ENCODE measurements at regions not wholly inside any gene's neighbourhood (a gene's known extent, or its start where the extent isn't known, plus 50 kb on each side); places are given as distances from the start of the nearest gene placed in this dataset.
"Not testable (repeated sequence)": the region's sequence is repeated elsewhere in the genome, so short reads cannot be mapped to it uniquely, and the experiment has no call there.

- DNase-seq (ENCODE audit: low read depth) = no peak
Observed at GRCh38 chr16:13453938-13454553, 465.9 kb upstream of the ERCC4 start.

GRCh38 chr16:13463619-13464018 lies 456.3 kb upstream of the ERCC4 start:
- DNase-seq (ENCODE audit: low read depth) = no peak

GRCh38 chr16:13471036-13471435 lies 448.9 kb upstream of the ERCC4 start:
- DNase-seq (ENCODE audit: low read depth) = no peak

GRCh38 chr16:13478991-13479390 lies 441.0 kb upstream of the ERCC4 start:
- DNase-seq (ENCODE audit: low read depth) = no peak

- DNase-seq (ENCODE audit: low read depth) = no peak
Observed at GRCh38 chr16:13479549-13479948, 440.4 kb upstream of the ERCC4 start.

- DNase-seq (ENCODE audit: low read depth) = no peak
Observed at GRCh38 chr16:13480801-13481200, 439.2 kb upstream of the ERCC4 start.

GRCh38 chr16:13483121-13483520 lies 436.8 kb upstream of the ERCC4 start:
- DNase-seq (ENCODE audit: low read depth) = no peak

DNA sequence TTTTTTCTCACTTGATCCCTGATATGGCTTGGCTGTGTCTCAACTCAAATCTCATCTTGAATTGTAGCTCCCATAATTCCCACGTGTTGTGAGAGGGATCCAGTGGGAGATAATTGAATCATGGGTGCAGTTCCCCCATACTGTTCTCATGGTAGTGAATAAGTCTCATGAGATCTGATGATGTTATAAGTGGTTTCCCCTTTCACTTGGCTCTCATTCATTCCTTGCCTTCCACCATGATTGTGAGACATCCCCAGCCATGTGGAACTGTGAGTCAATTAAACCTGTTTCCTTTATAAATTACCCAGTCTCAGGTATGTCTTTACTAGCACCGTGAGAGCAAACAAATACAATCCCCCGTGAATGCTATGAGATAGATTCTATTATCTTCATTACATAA lies 430.5 kb upstream of the ERCC4 start:
- DNase-seq (ENCODE audit: low read depth) = not testable (repeated sequence)

DNA sequence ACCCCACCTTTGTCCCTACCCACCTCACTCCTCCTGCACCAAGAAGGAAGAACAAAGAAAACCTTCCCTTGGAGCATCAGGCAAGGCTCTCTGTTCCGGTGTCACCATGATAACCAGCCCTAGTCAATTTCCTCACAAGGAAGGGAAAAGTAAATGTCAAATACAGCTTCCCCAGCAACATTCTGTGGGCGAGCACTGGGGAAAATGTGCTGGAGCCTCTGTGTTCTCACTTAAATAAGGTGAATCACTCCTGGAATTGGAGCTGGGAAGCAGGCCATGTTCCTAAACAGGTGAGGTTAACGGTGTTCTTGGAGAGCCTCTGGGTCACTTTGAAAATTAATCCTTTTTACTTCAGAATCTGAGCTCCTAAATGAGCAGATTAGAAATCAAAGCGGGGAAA lies 427.9 kb upstream of the ERCC4 start:
- no peak for DNase-seq (ENCODE audit: low read depth)

- no peak for DNase-seq (ENCODE audit: low read depth)
Observed at GRCh38 chr16:13503960-13504635, 415.9 kb upstream of the ERCC4 start.

GRCh38 chr16:13507530-13507929 lies 412.4 kb upstream of the ERCC4 start:
- no peak for DNase-seq (ENCODE audit: low read depth)

DNA sequence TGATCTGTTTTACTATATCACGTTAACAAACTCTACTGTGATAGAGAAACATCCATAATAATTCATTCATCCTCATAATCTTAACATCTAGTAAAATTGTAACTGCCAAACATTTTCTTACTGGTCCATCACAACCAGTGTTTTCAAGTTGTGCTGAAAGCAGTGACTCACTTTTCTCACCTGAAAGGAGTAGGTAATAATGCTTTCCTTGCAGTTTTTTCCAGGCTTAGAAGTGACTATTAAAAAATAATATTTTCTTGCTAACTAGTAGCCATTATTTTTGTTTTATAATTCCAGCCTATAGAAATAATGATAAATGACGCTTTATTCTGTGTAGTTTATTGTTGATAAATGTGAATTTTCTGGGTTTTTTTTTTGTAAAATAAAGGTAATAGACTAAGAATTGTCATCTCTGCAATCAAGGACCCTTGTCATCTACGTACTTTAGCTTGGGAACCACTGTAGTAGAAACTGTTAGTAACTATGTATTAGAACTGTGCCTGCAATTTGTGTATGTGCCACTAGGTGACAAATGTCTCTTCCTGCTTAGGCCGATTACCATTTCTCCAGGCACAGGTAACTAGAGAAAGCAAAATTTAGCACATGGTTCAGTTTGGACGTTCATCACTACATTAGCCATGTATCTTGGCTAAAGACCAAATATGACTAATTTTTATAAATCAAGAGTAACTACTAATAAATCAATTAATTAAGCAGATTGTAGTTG lies 409.4 kb upstream of the ERCC4 start:
- DNase-seq (ENCODE audit: low read depth) = no peak

DNA sequence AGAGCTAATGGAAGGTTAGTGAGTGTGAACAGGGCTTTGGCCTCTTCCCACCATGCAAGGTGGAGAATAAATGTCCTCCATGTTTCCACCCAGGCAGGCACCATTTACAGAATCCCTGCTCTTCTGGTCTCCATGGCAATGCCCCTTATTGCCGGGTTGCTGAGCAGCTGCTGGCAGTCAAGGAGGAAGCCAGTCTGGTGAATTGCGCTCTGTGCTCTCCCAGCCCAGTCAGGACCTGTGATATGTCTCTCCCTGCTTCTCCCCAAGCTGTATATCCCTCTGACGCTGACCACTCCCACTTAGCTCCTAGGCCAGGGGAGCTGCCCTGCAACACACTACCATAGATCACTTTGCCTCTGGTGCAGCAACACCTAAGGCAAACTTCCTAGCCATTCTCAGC lies 402.1 kb upstream of the ERCC4 start:
- no peak for DNase-seq (ENCODE audit: low read depth)

DNA sequence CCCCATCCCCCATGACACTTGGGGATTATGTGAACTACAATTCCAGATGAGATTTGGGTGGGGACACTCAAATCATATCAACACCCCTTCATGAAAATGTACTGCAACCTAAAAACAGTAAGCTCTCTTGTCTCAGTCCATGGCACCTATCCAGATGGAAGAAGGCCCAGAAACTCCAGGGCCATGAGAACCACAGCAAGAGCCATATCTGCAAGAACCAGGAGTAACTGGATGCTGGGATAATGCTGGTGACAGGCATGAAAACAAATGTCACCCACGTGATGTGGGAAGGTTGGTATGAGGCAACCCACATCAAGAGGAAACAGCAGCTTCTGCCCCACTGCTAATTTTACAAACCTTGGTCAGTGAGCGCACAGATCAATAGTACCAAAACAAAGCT lies 400.1 kb upstream of the ERCC4 start:
- DNase-seq (ENCODE audit: low read depth) = no peak

- DNase-seq (ENCODE audit: low read depth) = no peak
Observed at GRCh38 chr16:13521356-13521755, 398.6 kb upstream of the ERCC4 start.

DNA sequence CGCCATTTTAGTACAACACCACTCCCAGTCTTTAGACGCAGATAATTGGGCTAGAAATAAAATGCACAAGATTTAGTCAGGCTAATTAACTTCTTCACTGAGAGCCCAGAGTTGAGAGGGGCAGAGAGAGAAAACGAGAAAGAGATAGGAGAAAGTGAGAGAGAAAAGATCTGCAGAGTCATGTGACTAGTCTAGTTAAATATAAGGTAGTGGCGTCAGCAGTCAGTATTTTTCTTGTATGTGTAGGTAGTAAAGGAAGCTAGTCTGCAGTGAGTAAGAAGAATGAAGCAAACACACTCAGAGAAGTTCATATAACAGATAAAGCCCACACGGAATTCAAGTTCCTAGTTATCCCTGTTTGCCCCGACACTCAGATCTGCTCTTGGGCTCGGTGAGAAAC lies 392.6 kb upstream of the ERCC4 start:
- DNase-seq (ENCODE audit: low read depth) = no peak

GRCh38 chr16:13528691-13529090 lies 391.3 kb upstream of the ERCC4 start:
- DNase-seq (ENCODE audit: low read depth) = no peak

DNA sequence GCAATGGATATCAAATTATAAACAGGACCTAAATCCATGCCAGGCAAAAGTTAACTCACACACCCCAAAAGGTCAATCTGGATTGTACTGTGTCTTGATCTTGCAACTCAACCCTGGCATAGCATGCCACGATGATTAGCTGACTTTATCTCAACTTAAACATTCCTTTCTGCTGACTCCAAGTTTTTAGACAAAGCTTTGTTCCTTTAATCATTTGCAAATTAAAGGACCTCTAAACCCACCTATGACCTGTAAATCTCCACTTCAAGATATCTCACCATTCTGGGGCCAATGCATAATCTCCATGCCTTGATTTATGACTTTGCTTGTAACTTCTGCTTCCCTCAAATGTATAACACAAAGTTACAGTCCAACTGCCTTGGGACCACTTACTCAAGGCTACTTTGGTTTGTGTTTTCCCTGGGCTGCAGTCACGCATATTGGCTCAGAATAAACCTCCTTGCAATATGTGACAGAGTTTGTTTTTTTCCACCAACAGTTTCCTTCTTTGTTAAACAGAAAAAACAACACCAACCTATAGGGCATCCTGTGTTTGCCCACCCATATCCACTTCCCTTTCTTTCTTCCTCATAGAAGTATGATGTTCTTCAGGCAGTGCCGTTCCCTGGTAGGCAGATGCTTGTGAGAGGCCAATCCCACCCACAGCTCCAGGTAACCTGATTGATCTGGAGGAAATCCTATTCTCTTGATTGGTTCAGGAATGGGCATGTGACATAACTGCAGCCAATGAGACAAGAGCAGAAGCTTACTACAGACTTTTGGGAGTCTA lies 390.6 kb upstream of the ERCC4 start:
- no peak for DNase-seq (ENCODE audit: low read depth)

GRCh38 chr16:13540771-13541170 lies 379.2 kb upstream of the ERCC4 start:
- no peak for DNase-seq (ENCODE audit: low read depth)

GRCh38 chr16:13542284-13542683 lies 377.7 kb upstream of the ERCC4 start:
- no peak for DNase-seq (ENCODE audit: low read depth)

- no peak for DNase-seq (ENCODE audit: low read depth)
Observed at GRCh38 chr16:13543850-13544249, 376.1 kb upstream of the ERCC4 start.

- no peak for DNase-seq (ENCODE audit: low read depth)
Observed at GRCh38 chr16:13545271-13545670, 374.7 kb upstream of the ERCC4 start.

GRCh38 chr16:13550254-13550653 lies 369.7 kb upstream of the ERCC4 start:
- no peak for DNase-seq (ENCODE audit: low read depth)
